Ovary (tissue), 7 donors: ENCODE measurements at regions not wholly inside any gene's neighbourhood (a gene's known extent, or its start where the extent isn't known, plus 50 kb on each side); places are given as distances from the start of the nearest gene placed in this dataset.

Experiments used
- DNase-seq, 5 donors: peaks; one replicate each; pipeline ENCODE4 v3.0.0-alpha.2; 2019 to 2020
- H3K27ac ChIP-seq, 2 donors: fragments of 200-600 bp; one replicate each; pipeline versions ENCODE4 v1.5.1 to v1.8.0; 2019 to 2022
- H3K27me3 ChIP-seq: fragments of 200-600 bp; one replicate; pipeline ENCODE4 v1.8.0; 2022
- H3K36me3 ChIP-seq: fragments of 200-600 bp; sonication (generic); one replicate; pipeline ENCODE4 v1.5.1; 2019
- H3K4me1 ChIP-seq: one replicate; pipeline ENCODE4 v1.8.1; 2013; ENCODE audit warnings: mild to moderate bottlenecking, moderate library complexity; ENCODE audit not compliant: insufficient read depth
- H3K4me3 ChIP-seq: fragments of 200-600 bp; sonication (generic); one replicate; pipeline ENCODE4 v1.5.1; 2017
- H3K9me3 ChIP-seq, 2 donors: fragments of 200-600 bp in 1 of 2; sonication (generic) in 1 of 2; one replicate each; pipeline versions ENCODE4 v1.5.1 to v1.8.1; 2013 to 2019; ENCODE audit warnings: mild to moderate bottlenecking in 1 of 2, moderate library complexity in 1 of 2
- CTCF ChIP-seq, 3 donors: fragments of 450-650 bp in 2 of 3; fragments of 200-600 bp in 1 of 3; IDR thresholded peaks; one replicate each; pipeline versions ENCODE4 v1.5.1 to v1.8.0; 2016 to 2022; ENCODE audit warnings: antibody characterized with exemption in 3 of 3, mild to moderate bottlenecking in 1 of 3
- EP300 ChIP-seq: sonication (generic); formaldehyde crosslinking; IDR thresholded peaks from one replicate; pipeline ENCODE4 v1.6.1; 2017; ENCODE audit warnings: antibody characterized with exemption
- POLR2A ChIP-seq: fragments of 450-650 bp; IDR thresholded peaks from one replicate; pipeline ENCODE4 v1.6.1; 2017; ENCODE audit warnings: antibody characterized with exemption, mild to moderate bottlenecking, moderate library complexity
- WGBS, 3 donors: extraction: QIAGEN DNeasy Blood & Tissue Kit in 1 of 3; methylation state at CpG; one replicate each; pipeline versions ENCODE4 v1.1.5 to v1.1.7; 2013 to 2017; 5-methylcytosine and 5-hydroxymethylcytosine counted together
- intact Hi-C, 4 donors: fragments of 100-400 bp; cut with DNase I; formaldehyde crosslinking; loops; one replicate each; pipeline versions ENCODE4 v1.11.0 to v1.15.1; 2022 to 2023
- donor health status: DM: no; HTN: no; CAD: no; lungs with moderate emphysema.
- donor health status: DM: no; HTN: no; CAD: no.
- donor health status: Bipolar disorder and iron deficiency.
- donor health status: DM: no; HTN: no; CAD: no.
- donor health status: DM: yes; HTN: yes; CAD: no.

DNA sequence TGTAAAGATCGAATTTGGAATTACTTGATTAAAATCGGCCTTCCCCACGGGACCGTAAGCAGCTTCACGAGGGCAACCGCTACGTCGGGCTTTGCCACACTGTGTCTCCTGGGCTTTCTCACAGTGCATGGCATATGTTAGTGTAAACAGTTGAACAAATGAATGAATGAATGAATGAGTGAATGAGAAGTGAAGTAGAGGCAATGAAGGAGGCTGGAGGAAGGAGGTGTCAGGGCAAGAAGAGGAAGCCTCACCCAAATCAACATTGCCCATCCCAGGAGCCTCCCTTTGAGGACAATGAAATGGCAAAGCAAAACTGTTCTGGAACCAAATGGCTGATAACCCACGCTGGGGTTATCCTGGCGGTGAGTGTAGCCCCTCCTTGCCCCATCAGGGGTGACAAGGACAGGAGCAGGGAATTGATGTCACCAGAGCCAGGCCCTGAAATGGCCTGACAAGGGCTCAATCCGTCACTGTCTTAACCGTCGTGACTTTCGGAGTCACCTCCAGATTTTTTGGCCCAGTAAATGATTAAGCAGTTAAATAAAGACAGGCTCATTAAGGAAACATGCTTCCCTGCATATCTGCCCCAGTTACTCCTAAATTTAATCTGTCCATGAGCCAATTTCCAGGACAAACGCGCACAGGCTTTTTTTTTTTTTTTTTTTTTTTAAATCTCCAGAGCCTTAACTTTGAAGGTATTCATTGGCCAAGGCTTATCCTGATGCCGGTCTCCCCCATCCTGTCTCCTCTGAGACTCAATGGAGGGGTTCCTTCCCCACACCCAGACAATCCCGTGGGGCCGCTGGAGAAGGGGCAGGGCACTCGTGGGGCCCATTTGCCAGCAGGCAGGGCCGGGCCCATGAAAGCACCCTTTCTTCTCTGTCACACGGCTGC, 88.4 kb upstream of the BOD1 start:
- 72 to 76% (median 75%) methylated on average over 22 of the region's 22 CpGs for WGBS, 3 donors
- no peak overlapping the region for H3K27ac ChIP-seq

DNA sequence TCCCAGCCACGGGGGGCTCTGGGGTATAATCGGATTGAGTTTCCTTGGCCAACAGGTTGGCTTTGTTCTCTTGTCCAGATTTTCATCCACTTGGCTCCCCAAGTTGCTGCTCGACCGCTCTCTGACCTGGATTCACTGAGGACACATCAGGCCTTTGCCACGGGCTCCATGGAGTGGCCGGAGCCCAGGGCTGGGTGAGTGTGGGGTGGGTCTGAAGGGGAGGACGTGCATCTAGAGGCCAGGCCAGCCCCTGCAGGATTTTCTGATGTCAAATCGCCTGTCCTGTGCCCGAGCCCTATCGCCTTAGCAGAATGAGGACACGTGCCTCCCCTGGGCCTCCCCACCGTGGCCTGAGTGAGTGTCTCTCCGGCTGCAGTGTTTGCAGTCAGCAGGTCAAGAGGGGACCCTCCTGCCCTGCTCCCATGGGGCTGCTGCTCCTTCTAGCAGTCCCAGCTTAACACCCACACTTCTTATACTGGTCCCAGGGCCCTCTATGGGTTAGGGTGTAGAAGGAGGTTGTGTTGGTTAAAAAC, 89.1 kb upstream of the BOD1 start:
- H3K27me3 ChIP-seq: no peaks in the 10 kb centered on the region
- H3K4me3 ChIP-seq: no peak overlapping the region
- H3K36me3 ChIP-seq: no peaks in the 10 kb centered on the region
- intact Hi-C loops: no loop called here
- H3K9me3 ChIP-seq: no peaks in the 10 kb centered on the region
- no peak for DNase-seq
- H3K4me1 ChIP-seq: no peaks in the 10 kb centered on the region
- no peak overlapping the region for H3K27ac ChIP-seq
- TF ChIP-seq POLR2A: no peak
- no peak for TF ChIP-seq EP300
- WGBS, 3 donors: 87 to 88% (median 88%) methylated on average over 11 to 13 of the region's 13 CpGs

More for the DNA sequence above, 88.4 kb upstream of the BOD1 start:
- Histone ChIP-seq H3K9me3 (no peaks in the 10 kb centered on the region), H3K4me1 (no peaks in the 10 kb centered on the region), H3K27me3 (no peaks in the 10 kb centered on the region), H3K4me3 (no peak overlapping the region), H3K36me3 (no peaks in the 10 kb centered on the region)
- TF ChIP-seq CTCF (IDR thresholded peaks at IDR 0.05): no peak
- TF ChIP-seq EP300: no peak
- TF ChIP-seq POLR2A: no peak
- no peak for DNase-seq
- intact Hi-C loops: no loop called here

DNA sequence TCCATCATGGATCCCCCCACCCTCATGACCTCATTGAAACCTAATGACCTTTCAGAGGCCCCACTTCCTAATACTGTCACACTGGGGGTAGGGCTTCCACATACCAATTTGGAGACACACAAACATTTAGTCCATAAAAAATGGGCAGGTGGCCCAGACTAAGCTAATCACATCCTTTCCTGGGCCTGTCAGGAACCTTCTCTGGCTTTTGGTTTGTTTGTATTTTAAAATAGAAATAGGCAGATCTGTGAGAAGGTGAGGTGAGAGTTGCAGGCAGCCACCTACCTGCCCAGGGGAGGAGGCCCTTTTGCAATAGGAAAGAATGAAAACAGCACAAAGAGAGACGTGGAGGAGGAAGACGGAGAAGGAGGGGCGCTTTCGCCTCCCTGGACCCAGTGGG, 90.2 kb upstream of the BOD1 start:
- no peak for DNase-seq
- Histone ChIP-seq H3K27ac (no peak overlapping the region), H3K4me3 (no peak overlapping the region), H3K9me3 (no peaks in the 10 kb centered on the region), H3K4me1 (no peaks in the 10 kb centered on the region), H3K27me3 (no peaks in the 10 kb centered on the region), H3K36me3 (no peaks in the 10 kb centered on the region)
- WGBS, 3 donors: 84 to 96% (median 88%) methylated on average over 4 of the region's 4 CpGs
- intact Hi-C loops: no loop called here
- TF ChIP-seq CTCF (IDR thresholded peaks at IDR 0.05) (no peak), EP300 (no peak), POLR2A (no peak)

- H3K4me3 ChIP-seq: no peak overlapping the region
- no peaks in the 10 kb centered on the region for H3K9me3 ChIP-seq
- no peaks in the 10 kb centered on the region for H3K27me3 ChIP-seq
- DNase-seq: no peak
- H3K4me1 ChIP-seq: no peaks in the 10 kb centered on the region
- no peak for TF ChIP-seq CTCF (IDR thresholded peaks at IDR 0.05)
- H3K36me3 ChIP-seq: no peaks in the 10 kb centered on the region
- intact Hi-C loops: no loop called here
- WGBS, 3 donors: 58 to 79% (median 74%) methylated on average over 4 of the region's 4 CpGs
- H3K27ac ChIP-seq: no peak overlapping the region
Measured at GRCh38 chr5:173707392-173707791, 90.9 kb upstream of the BOD1 start.

DNA sequence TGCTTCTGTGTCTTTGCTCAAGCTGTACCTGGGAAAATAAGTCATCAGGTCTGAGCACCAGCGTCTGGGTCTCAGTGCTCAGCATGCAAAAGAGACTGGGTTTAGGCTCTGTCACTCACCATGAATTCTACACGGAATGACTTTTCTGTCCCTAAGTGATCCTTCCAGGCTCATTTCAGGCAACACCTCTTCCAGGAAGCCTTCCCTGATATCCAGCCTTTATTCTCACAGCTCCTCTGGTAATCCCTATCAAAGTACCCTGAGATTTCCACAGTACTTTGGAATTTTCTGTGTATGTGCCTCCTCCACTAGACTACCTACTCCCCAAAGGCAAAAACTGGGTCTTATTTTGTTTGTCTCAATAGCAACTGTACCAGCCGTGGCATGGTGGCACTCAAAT, 92.7 kb upstream of the BOD1 start:
- Histone ChIP-seq H3K4me1 (no peaks in the 10 kb centered on the region), H3K9me3 (no peaks in the 10 kb centered on the region), H3K27me3 (no peaks in the 10 kb centered on the region), H3K27ac (no peak overlapping the region), H3K36me3 (no peaks in the 10 kb centered on the region), H3K4me3 (no peak overlapping the region)
- WGBS, 3 donors: 86 to 90% (median 86%) methylated on average over 3 of the region's 3 CpGs
- TF ChIP-seq CTCF (IDR thresholded peaks at IDR 0.05): no peak
- no peak for TF ChIP-seq POLR2A
- no peak for TF ChIP-seq EP300
- no peak for DNase-seq
- intact Hi-C loops: no loop called here
